Endothelial cell of umbilical vein (primary cell): ENCODE measurements at regions not wholly inside any gene's neighbourhood (a gene's known extent, or its start where the extent isn't known, plus 50 kb on each side); places are given as distances from the start of the nearest gene placed in this dataset.

Source experiments
- CTCF ChIP-seq, 2 donors: IDR thresholded peaks; 1 replicate in 1 of 2; 2 replicates in 1 of 2; pipeline ENCODE4 v1.5.1; 2011; ENCODE audit warnings: low read length in 2 of 2, mild to moderate bottlenecking in 2 of 2, moderate library complexity in 2 of 2, control low read depth in 1 of 2, inconsistent platforms in 1 of 2, low read depth in 1 of 2; ENCODE audit not compliant: insufficient read depth in 1 of 2; ENCODE audit errors: extremely low read depth in 1 of 2
- MYC ChIP-seq: IDR thresholded peaks from one replicate; pipeline ENCODE4 v1.6.1; 2011; ENCODE audit warnings: mild to moderate bottlenecking, low read depth, low read length
- POLR2A ChIP-seq: IDR thresholded peaks from 2 replicates; pipeline ENCODE4 v1.6.1; 2012; ENCODE audit warnings: low read depth, mild to moderate bottlenecking, control low read depth, low read length
- POLR2AphosphoS5 ChIP-seq: IDR thresholded peaks from 2 replicates; pipeline ENCODE4 v1.6.1; 2012; ENCODE audit warnings: low read depth, mild to moderate bottlenecking, control low read depth, low read length, moderate library complexity; ENCODE audit not compliant: insufficient read depth

- no peak for TF ChIP-seq MYC
- TF ChIP-seq CTCF (IDR thresholded peaks at IDR 0.05; ENCODE audit: extremely low read depth in 1 of 2, insufficient read depth in 1 of 2, low read depth in 1 of 2, low read length in 2 of 2), result no peak
- TF ChIP-seq POLR2AphosphoS5, result no peak
- TF ChIP-seq POLR2A, result no peak
Measured at GRCh38 chr14:30069536-30069935, 141.9 kb upstream of the PRKD1 start.
